Lower lobe of right lung (tissue), 2 donors: ENCODE measurements at regions not wholly inside any gene's neighbourhood (a gene's known extent, or its start where the extent isn't known, plus 50 kb on each side); places are given as distances from the start of the nearest gene placed in this dataset.

Experiments used
- ATAC-seq, 2 donors: fragments of 200-7000 bp; cut with Tn5 transposase; one replicate each; pipeline ENCODE4 v1.9.1; 2020 to 2022; ENCODE audit warnings: mild to moderate bottlenecking in 2 of 2, moderate library complexity in 2 of 2
- DNase-seq: peaks from one replicate; pipeline ENCODE4 v3.0.0-alpha.2; 2020
- H3K27ac ChIP-seq: fragments of 200-600 bp; one replicate; pipeline ENCODE4 v1.8.0; 2022
- H3K27me3 ChIP-seq: fragments of 200-600 bp; one replicate; pipeline ENCODE4 v1.8.0; 2022; ENCODE audit warnings: low read depth
- H3K36me3 ChIP-seq: fragments of 200-600 bp; one replicate; pipeline ENCODE4 v1.8.0; 2022; ENCODE audit warnings: mild to moderate bottlenecking
- H3K4me1 ChIP-seq: fragments of 200-600 bp; one replicate; pipeline ENCODE4 v1.8.0; 2022
- H3K4me3 ChIP-seq: fragments of 200-600 bp; one replicate; pipeline ENCODE4 v1.8.0; 2022; ENCODE audit warnings: mild to moderate bottlenecking
- H3K9me3 ChIP-seq: fragments of 200-600 bp; one replicate; pipeline ENCODE4 v1.8.0; 2022
- intact Hi-C: fragments of 100-400 bp; cut with DNase I; formaldehyde crosslinking; loops from one replicate; pipeline ENCODE4 v1.11.0; 2022
- TF ChIP-seq, protein P1 (sequence below): fragments of 200-600 bp; IDR thresholded peaks from one replicate; pipeline ENCODE4 v1.8.0; 2022; ENCODE audit warnings: antibody characterized with exemption, mild to moderate bottlenecking
- donor health status: DM: no; HTN: yes; CAD: no; lungs with severe emphysema.

GRCh38 chr9:34907044-34907443, 51.0 kb upstream of the PHF24 start:
- H3K4me3 ChIP-seq, result no peak overlapping the region
- no peaks in the 10 kb centered on the region for H3K36me3 ChIP-seq
- TF ChIP-seq, protein P1, sequence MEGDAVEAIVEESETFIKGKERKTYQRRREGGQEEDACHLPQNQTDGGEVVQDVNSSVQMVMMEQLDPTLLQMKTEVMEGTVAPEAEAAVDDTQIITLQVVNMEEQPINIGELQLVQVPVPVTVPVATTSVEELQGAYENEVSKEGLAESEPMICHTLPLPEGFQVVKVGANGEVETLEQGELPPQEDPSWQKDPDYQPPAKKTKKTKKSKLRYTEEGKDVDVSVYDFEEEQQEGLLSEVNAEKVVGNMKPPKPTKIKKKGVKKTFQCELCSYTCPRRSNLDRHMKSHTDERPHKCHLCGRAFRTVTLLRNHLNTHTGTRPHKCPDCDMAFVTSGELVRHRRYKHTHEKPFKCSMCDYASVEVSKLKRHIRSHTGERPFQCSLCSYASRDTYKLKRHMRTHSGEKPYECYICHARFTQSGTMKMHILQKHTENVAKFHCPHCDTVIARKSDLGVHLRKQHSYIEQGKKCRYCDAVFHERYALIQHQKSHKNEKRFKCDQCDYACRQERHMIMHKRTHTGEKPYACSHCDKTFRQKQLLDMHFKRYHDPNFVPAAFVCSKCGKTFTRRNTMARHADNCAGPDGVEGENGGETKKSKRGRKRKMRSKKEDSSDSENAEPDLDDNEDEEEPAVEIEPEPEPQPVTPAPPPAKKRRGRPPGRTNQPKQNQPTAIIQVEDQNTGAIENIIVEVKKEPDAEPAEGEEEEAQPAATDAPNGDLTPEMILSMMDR, result no peak
- no peaks in the 10 kb centered on the region for H3K9me3 ChIP-seq
- no peak for DNase-seq
- intact Hi-C loops, result no loop called here
- ATAC-seq, result no peak
- H3K27ac ChIP-seq, result no peak overlapping the region
- H3K27me3 ChIP-seq, result peaks cover 10% of the 10 kb centered on the region
- no peaks in the 10 kb centered on the region for H3K4me1 ChIP-seq

- Histone ChIP-seq H3K27me3 (peaks cover 18% of the 10 kb centered on the region), H3K4me1 (no peaks in the 10 kb centered on the region), H3K4me3 (no peak overlapping the region), H3K36me3 (no peaks in the 10 kb centered on the region), H3K27ac (no peak overlapping the region), H3K9me3 (no peaks in the 10 kb centered on the region)
- intact Hi-C loops, result loop anchor here (10.0 kb wide), 1 partner anchor 575 kb away; no protein-coding TSS in a partner anchor
- DNase-seq (peak; percentile 68), ATAC-seq (peak; percentile 97 to 98)
- TF ChIP-seq, protein P1, result peak; percentile 87
Observed at GRCh38 chr9:34899535-34900158, 58.4 kb upstream of the PHF24 start.

- no peak for DNase-seq
- TF ChIP-seq, protein P1, result no peak
Observed at GRCh38 chr9:34898846-34899245, 59.2 kb upstream of the PHF24 start.

GRCh38 chr9:34896112-34896511, 62.0 kb upstream of the PHF24 start:
- H3K36me3 ChIP-seq, result no peaks in the 10 kb centered on the region
- H3K27ac ChIP-seq, result no peak overlapping the region
- peaks cover 18% of the 10 kb centered on the region for H3K27me3 ChIP-seq
- ATAC-seq (no peak), DNase-seq (no peak)
- TF ChIP-seq, protein P1, result no peak
- H3K9me3 ChIP-seq, result no peaks in the 10 kb centered on the region
- intact Hi-C loops, result loop anchor here (10.0 kb wide), 1 partner anchor 579 kb away; no protein-coding TSS in a partner anchor
- H3K4me1 ChIP-seq, result no peaks in the 10 kb centered on the region
- H3K4me3 ChIP-seq, result no peak overlapping the region

More at GRCh38 chr9:34898846-34899245, 59.2 kb upstream of the PHF24 start:
- no peaks in the 10 kb centered on the region for H3K9me3 ChIP-seq
- peaks cover 18% of the 10 kb centered on the region for H3K27me3 ChIP-seq
- intact Hi-C loops, result loop anchor here (10.0 kb wide), 1 partner anchor 576 kb away; no protein-coding TSS in a partner anchor
- ATAC-seq, result no peak
- no peaks in the 10 kb centered on the region for H3K36me3 ChIP-seq
- no peak overlapping the region for H3K4me3 ChIP-seq
- no peaks in the 10 kb centered on the region for H3K4me1 ChIP-seq
- no peak overlapping the region for H3K27ac ChIP-seq

DNA sequence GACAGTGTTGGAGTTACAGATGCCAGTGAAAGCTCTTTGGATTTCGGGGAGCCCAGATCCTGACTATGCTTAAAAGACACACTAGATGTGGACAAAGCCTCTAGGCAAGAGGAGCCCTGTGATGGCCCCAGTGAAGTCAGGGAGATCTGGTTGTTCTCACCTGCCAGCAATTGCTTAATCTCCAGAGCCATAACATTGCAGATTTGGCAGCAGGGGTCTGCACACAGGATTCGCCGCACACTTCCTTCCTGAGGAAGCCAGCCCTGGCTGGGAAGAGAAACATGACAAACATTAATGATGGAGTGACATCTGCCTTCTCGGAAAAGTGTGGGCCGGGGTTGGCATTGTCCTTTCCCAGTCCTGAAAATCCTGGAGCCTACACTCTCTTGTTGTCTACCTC, 65.2 kb upstream of the PHF24 start:
- Histone ChIP-seq H3K36me3 (no peaks in the 10 kb centered on the region), H3K27ac (no peak overlapping the region), H3K4me1 (no peaks in the 10 kb centered on the region), H3K9me3 (no peaks in the 10 kb centered on the region), H3K27me3 (peaks cover 12% of the 10 kb centered on the region), H3K4me3 (no peak overlapping the region)
- TF ChIP-seq, protein P1, result no peak
- no peak for DNase-seq
- no peak for ATAC-seq
- intact Hi-C loops, result loop anchor here (10.0 kb wide), 1 partner anchor 582 kb away; no protein-coding TSS in a partner anchor
